ENCODE measurements at regions not wholly inside any gene's neighbourhood (a gene's known extent, or its start where the extent isn't known, plus 50 kb on each side); places are given as distances from the start of the nearest gene placed in this dataset.

DNA sequence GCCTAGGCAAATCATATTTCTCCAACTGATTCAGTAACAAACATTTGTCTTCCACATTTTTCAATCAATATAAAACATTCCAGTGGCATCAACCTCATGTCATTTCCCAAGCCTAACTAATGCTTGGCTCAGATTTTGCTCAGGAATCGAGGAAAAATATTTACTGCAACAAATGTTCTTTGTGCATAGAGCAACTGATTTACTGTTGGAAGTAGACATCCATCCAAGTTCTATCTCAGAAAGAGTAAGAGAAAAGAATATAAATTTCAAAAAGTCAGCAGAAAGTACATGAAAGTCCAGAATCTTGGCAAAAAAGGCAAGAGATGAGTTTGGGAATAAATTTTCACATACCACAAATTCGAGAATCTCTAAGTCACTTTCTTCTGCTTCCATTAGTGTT, 2245.0 kb upstream of the RAG2 start:
- peaks cover 3% of the 10 kb centered on the region for H3K9me3 Mint-ChIP-seq (ENCODE audit: unreplicated experiment)
- no peak overlapping the region for H3K27ac Mint-ChIP-seq (ENCODE audit: unreplicated experiment)
- no peaks in the 10 kb centered on the region for H3K4me1 Mint-ChIP-seq (ENCODE audit: low read depth, unreplicated experiment)
- no peak overlapping the region for H2AFZ ChIP-seq (ENCODE audit: low read depth, low read length)
- H3K36me3 ChIP-seq (ENCODE audit: insufficient read depth, low read length) = no peaks in the 10 kb centered on the region
- H3K36me3 Mint-ChIP-seq (ENCODE audit: low read depth, unreplicated experiment) = no peaks in the 10 kb centered on the region
- no peak overlapping the region for H3K4me3 ChIP-seq (ENCODE audit: insufficient read depth, low read depth, low read length)
- H4K20me1 ChIP-seq (ENCODE audit: insufficient read depth, low read length) = no peaks in the 10 kb centered on the region
- H3K4me1 ChIP-seq (ENCODE audit: insufficient read depth, low read length) = no peaks in the 10 kb centered on the region
- no peaks in the 10 kb centered on the region for H3K27me3 Mint-ChIP-seq (ENCODE audit: low read depth, unreplicated experiment)
- H3K9ac ChIP-seq (ENCODE audit: low read length) = no peak overlapping the region
- TF ChIP-seq EZH2 (IDR thresholded peaks at IDR 0.05; ENCODE audit: insufficient read depth, low read length) = no peak
- TF ChIP-seq, protein P1, sequence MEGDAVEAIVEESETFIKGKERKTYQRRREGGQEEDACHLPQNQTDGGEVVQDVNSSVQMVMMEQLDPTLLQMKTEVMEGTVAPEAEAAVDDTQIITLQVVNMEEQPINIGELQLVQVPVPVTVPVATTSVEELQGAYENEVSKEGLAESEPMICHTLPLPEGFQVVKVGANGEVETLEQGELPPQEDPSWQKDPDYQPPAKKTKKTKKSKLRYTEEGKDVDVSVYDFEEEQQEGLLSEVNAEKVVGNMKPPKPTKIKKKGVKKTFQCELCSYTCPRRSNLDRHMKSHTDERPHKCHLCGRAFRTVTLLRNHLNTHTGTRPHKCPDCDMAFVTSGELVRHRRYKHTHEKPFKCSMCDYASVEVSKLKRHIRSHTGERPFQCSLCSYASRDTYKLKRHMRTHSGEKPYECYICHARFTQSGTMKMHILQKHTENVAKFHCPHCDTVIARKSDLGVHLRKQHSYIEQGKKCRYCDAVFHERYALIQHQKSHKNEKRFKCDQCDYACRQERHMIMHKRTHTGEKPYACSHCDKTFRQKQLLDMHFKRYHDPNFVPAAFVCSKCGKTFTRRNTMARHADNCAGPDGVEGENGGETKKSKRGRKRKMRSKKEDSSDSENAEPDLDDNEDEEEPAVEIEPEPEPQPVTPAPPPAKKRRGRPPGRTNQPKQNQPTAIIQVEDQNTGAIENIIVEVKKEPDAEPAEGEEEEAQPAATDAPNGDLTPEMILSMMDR (IDR thresholded peaks at IDR 0.05; ENCODE audit: insufficient read depth, low read depth, low read length) = no peak
- no peak overlapping the region for H3K27ac ChIP-seq (ENCODE audit: low read depth, low read length)
- no peak overlapping the region for H3K4me2 ChIP-seq (ENCODE audit: low read length)
- no peaks in the 10 kb centered on the region for H3K9me3 ChIP-seq (ENCODE audit: insufficient read depth, low read depth, low read length)
- DNase-seq (ENCODE audit: low read depth) (no peak), FAIRE-seq (no peak)
- no peaks in the 10 kb centered on the region for H3K79me2 ChIP-seq (ENCODE audit: insufficient read depth, low read length)
- no peaks in the 10 kb centered on the region for H3K27me3 ChIP-seq (ENCODE audit: insufficient read depth, low read length)
- no peak overlapping the region for H3K4me3 Mint-ChIP-seq (ENCODE audit: unreplicated experiment)

DNA sequence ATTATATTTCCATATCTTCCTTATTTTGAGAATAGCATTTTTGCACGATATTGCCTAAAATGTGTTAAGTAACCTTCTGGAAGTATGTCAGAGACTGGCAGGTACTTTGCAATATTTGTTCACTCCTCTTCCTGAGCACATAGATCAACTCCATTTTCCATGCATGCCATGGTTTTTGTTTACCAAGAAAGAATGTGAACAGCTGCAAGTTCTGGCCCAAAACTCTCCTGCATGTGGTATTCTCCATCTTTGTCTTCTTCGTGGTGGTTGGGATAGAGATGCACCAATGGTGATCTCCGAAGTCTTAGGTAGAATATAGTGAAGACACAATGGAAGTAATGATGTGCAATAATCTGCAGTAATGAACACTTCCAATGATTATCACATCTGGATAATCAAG, 2241.0 kb upstream of the RAG2 start:
- Histone ChIP-seq H3K4me3 (ENCODE audit: insufficient read depth, low read depth, low read length) (no peak overlapping the region), H3K9me3 (ENCODE audit: insufficient read depth, low read depth, low read length) (no peaks in the 10 kb centered on the region), H4K20me1 (ENCODE audit: insufficient read depth, low read length) (no peaks in the 10 kb centered on the region), H3K27me3 (ENCODE audit: insufficient read depth, low read length) (no peaks in the 10 kb centered on the region), H3K36me3 (ENCODE audit: insufficient read depth, low read length) (no peaks in the 10 kb centered on the region), H3K9ac (ENCODE audit: low read length) (no peak overlapping the region), H3K4me1 (ENCODE audit: insufficient read depth, low read length) (no peaks in the 10 kb centered on the region), H3K79me2 (ENCODE audit: insufficient read depth, low read length) (no peaks in the 10 kb centered on the region), H2AFZ (ENCODE audit: low read depth, low read length) (no peak overlapping the region), H3K27ac (ENCODE audit: low read depth, low read length) (no peak overlapping the region), H3K4me2 (ENCODE audit: low read length) (no peak overlapping the region)
- FAIRE-seq (no peak), DNase-seq (ENCODE audit: low read depth) (no peak)
- Mint-ChIP-seq H3K9me3 (ENCODE audit: unreplicated experiment) (no peaks in the 10 kb centered on the region), H3K27me3 (ENCODE audit: low read depth, unreplicated experiment) (no peaks in the 10 kb centered on the region), H3K27ac (ENCODE audit: unreplicated experiment) (no peak overlapping the region), H3K4me3 (ENCODE audit: unreplicated experiment) (no peak overlapping the region), H3K4me1 (ENCODE audit: low read depth, unreplicated experiment) (peaks cover 4% of the 10 kb centered on the region), H3K36me3 (ENCODE audit: low read depth, unreplicated experiment) (no peaks in the 10 kb centered on the region)
- TF ChIP-seq, protein P1 (IDR thresholded peaks at IDR 0.05; ENCODE audit: insufficient read depth, low read depth, low read length) = no peak
- TF ChIP-seq EZH2 (IDR thresholded peaks at IDR 0.05; ENCODE audit: insufficient read depth, low read length) = no peak

DNA sequence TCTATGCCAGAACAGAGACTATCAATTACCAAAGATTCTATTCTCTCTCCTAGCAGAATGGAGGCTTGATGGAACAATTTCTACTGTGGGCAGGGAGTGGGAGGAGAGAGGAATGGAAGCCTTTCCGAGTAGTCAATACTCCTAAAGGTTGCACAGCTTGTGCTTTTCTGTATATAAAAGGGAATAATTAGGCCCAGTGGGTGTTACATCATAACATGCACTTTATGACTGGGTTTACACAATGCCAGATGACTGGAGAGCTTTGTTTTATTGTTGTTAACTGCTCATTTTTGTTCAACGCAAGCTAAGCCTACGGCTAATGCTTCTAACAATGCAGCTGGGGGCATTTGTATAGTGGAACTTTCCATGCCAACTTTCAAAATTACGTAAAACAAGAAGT, 2237.9 kb upstream of the RAG2 start:
- Histone ChIP-seq H3K9ac (ENCODE audit: low read length) (no peak overlapping the region), H3K4me3 (ENCODE audit: insufficient read depth, low read depth, low read length) (no peak overlapping the region), H3K4me2 (ENCODE audit: low read length) (no peak overlapping the region), H3K27ac (ENCODE audit: low read depth, low read length) (no peak overlapping the region), H4K20me1 (ENCODE audit: insufficient read depth, low read length) (no peaks in the 10 kb centered on the region), H3K36me3 (ENCODE audit: insufficient read depth, low read length) (no peaks in the 10 kb centered on the region), H2AFZ (ENCODE audit: low read depth, low read length) (no peak overlapping the region), H3K79me2 (ENCODE audit: insufficient read depth, low read length) (no peaks in the 10 kb centered on the region), H3K27me3 (ENCODE audit: insufficient read depth, low read length) (no peaks in the 10 kb centered on the region), H3K4me1 (ENCODE audit: insufficient read depth, low read length) (no peaks in the 10 kb centered on the region), H3K9me3 (ENCODE audit: insufficient read depth, low read depth, low read length) (no peaks in the 10 kb centered on the region)
- Mint-ChIP-seq H3K4me3 (ENCODE audit: unreplicated experiment) (no peak overlapping the region), H3K36me3 (ENCODE audit: low read depth, unreplicated experiment) (no peaks in the 10 kb centered on the region), H3K4me1 (ENCODE audit: low read depth, unreplicated experiment) (peaks cover 6% of the 10 kb centered on the region), H3K27ac (ENCODE audit: unreplicated experiment) (no peak overlapping the region), H3K27me3 (ENCODE audit: low read depth, unreplicated experiment) (no peaks in the 10 kb centered on the region), H3K9me3 (ENCODE audit: unreplicated experiment) (no peaks in the 10 kb centered on the region)
- FAIRE-seq = no peak
- DNase-seq (ENCODE audit: low read depth) = no peak
- TF ChIP-seq, protein P1 (IDR thresholded peaks at IDR 0.05; ENCODE audit: insufficient read depth, low read depth, low read length) = no peak
- no peak for TF ChIP-seq EZH2 (IDR thresholded peaks at IDR 0.05; ENCODE audit: insufficient read depth, low read length)
